GM12891 (cell line): ENCODE measurements at regions not wholly inside any gene's neighbourhood (a gene's known extent, or its start where the extent isn't known, plus 50 kb on each side); places are given as distances from the start of the nearest gene placed in this dataset.
"Not testable (repeated sequence)": the region's sequence is repeated elsewhere in the genome, so short reads cannot be mapped to it uniquely, and the experiment has no call there.

Source experiments
- POLR2A ChIP-seq: IDR thresholded peaks from 2 replicates; pipeline ENCODE4 v1.6.1; 2011; ENCODE audit warnings: low read depth, low read length, control low read depth
- POLR2AphosphoS5 ChIP-seq: IDR thresholded peaks from 2 replicates; pipeline ENCODE4 v1.6.1; 2011; ENCODE audit warnings: low read depth, low read length, control low read depth
- TAF1 ChIP-seq: IDR thresholded peaks from 2 replicates; pipeline ENCODE4 v1.6.1; 2011; ENCODE audit warnings: low read depth, low read length, control low read depth

- not testable (repeated sequence) for TF ChIP-seq POLR2A, POLR2AphosphoS5, TAF1
Measured at GRCh38 chr3:79951426-79951825, 183.6 kb upstream of the ROBO1 start.
